A172 (cell line): ENCODE measurements at regions not wholly inside any gene's neighbourhood (a gene's known extent, or its start where the extent isn't known, plus 50 kb on each side); places are given as distances from the start of the nearest gene placed in this dataset.
"Not testable (repeated sequence)": the region's sequence is repeated elsewhere in the genome, so short reads cannot be mapped to it uniquely, and the experiment has no call there.

Experiments used
- DNase-seq: peaks from one replicate; pipeline ENCODE4 v3.0.0-alpha.2; 2015; ENCODE audit warnings: low spot score

- not testable (repeated sequence) for DNase-seq
Measured at GRCh38 chr13:73805326-73805958, 328.8 kb downstream of the KLF12 start.

DNA sequence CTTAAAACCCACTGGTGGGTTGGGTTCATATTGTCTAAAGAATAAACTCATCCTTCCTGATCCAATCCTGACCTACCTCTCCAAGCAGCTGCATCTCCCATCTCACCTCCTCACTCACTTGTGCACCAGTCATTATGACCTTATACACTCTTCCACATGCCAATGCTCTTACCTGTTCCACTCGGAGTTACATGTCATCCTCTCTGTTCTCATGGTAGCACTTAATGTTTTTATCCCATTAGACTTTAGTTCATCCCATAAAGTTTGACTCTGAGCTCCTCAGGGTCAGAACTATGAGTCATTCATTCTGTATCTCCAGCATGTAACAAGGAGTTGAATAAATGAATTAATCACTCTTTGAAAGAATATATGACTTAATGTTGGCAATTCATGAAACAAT lies 330.2 kb downstream of the KLF12 start:
- no peak for DNase-seq

DNA sequence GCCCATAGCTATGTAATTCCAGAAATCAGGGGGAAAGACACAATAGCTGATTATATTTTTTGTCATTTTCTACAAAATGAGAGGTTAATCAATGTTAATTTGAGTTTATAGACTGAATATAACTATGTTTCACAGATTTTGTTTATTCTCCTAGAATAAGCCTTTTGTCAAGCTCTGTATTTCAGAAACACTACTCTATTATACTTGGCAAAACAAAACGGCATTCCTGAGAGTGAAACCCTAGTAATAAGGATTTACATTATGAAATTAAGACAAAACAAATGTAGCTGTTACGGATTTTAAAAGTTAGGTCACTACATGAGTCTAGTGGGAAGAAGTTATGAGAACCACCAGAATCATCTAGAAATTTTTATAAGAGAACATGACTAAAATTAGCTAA lies 334.2 kb downstream of the KLF12 start:
- DNase-seq = no peak

DNA sequence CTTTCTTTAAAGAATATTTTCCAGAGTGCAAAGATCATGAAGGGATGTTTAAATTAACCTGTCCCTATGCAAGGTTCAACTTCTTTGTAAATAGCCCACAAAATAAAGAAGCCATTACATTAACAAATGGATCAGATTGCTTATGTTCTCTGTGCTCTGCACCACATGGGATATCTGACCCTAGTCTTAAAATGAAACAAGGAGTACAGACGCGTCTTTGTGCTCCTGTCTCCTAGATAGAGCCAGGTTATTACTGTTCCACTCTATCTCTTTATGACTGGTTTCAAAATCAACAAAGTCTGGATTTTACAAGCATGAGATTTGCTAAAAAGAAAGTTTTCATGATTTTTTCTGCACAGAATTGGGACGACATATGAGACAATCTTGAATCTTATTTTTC lies 339.4 kb downstream of the KLF12 start:
- no peak for DNase-seq

DNA sequence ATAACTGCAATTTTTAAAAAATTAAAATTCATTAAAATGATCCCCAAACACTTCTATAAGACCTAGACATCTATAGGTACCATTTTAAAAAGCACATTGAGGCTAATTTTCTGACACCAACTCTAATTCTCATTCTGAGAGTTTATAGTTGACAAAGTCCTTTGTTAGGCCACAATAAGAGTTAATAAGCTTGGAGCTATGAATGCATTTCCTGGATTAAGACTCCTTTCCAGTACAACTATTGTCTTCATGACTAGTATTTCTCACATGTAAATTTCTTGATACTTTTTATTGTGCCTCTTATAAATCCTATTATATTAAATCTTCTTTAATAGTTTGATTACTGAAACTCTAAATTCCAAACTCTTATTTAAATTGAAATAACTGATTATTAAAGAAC lies 340.8 kb downstream of the KLF12 start:
- DNase-seq = no peak

DNA sequence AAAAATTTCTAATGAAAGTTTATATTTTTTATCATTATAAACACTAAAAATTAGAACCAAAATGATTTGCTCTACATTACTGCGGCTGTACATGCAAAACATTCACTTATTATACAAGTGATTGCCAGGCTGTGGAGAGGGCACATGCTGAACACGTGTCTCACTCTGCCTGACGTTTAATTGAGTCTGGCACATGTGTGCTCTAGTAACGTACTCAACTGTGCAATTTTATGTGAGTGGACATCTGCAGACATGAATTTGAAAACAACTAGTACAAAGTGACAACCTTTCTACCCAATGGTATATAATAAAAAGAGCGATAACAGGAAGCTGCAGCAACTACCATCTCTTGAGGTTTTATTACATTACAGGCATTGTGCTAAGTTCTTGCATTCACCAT lies 341.4 kb downstream of the KLF12 start:
- no peak for DNase-seq

- no peak for DNase-seq
Measured at GRCh38 chr13:73782450-73783449, 351.5 kb downstream of the KLF12 start.

- no peak for DNase-seq
Measured at GRCh38 chr13:73781384-73781783, 352.8 kb downstream of the KLF12 start.

DNA sequence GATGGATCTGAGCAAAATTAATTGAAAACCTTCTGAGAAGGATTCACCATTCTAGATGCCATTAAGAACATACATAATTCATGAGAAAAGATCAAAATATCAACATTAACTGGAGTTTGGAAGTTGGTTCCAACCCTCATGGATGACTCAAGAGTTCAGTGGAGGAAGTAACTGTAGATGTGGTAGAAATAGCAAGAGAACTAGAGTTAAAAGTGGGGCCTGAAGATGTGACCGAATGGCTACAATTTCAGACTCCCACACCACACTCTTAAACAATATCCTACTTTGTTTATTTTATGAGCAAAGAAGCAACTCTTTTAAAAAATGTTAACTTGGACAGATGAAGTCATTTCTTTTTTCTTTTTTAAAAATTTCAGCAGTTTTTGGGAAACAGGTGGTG lies 354.3 kb downstream of the KLF12 start:
- no peak for DNase-seq

- no peak for DNase-seq
Measured at GRCh38 chr13:73778242-73778864, 355.9 kb downstream of the KLF12 start.

GRCh38 chr13:73777134-73777533 lies 357.1 kb downstream of the KLF12 start:
- no peak for DNase-seq

GRCh38 chr13:73776151-73776785 lies 357.9 kb downstream of the KLF12 start:
- DNase-seq = no peak

GRCh38 chr13:73773168-73773549 lies 361.0 kb downstream of the KLF12 start:
- no peak for DNase-seq

GRCh38 chr13:73772449-73773167 lies 361.6 kb downstream of the KLF12 start:
- DNase-seq = no peak

DNA sequence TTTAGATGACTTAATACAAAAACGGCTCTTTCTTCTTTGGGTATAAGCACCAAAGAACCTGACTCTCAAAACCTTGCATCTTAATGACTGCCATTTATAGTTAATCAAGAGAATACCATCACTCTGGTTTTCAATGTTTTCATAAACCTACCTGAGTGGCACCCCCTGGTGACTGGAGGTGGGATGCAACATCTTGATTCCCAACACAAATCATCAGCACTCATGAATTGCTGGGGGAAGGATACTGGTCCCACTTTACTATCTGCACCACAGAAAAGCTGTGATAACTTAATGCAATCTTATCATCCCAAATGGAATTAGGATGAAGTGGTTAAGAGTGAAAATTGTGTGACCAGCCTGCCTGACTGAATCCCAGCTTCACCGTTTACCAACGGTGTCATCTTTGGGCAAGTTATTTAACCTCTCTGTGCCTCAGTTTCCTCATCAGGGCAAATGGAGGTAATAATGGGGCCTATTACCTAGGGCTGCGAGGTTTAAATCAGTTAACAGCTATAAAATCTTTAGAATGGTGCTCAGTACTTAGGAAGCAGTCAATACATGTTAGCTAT lies 366.4 kb downstream of the KLF12 start:
- DNase-seq = no peak

- no peak for DNase-seq
Measured at GRCh38 chr13:73767191-73767741, 366.9 kb downstream of the KLF12 start.

DNA sequence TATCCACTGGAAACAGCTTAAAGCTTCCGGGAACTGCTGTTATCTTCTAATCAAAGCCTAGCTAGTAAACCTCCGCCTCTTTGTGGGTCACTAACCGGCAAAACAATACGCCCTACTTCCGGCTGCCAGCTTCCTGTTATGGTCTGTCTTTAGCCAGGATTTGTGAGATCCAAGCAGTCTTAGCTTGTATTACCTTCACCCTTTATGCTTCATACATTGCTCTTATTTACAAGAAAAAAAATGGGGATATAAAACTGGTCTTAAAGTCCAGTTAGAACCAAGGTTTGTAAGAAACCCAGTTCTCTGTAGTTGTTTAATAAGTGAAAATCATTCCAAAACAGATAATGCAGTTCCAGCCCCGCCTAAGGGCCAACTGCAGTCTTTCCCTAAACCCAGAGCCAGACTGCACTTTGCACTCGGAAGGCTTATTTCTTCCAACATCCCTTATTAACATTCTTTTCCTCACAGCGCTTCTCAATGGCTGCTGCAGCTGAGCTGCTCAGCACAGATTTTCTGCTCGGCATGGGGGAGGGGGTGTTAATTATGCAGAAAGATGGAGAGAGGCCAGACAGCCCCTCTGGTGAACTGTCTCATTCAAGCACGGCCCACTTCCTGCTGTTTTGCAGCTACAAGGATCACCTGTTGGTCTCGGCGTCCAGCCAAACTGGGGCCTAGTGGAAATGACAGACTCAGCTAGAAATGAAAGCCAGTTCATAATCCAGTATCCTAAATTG lies 368.4 kb downstream of the KLF12 start:
- DNase-seq = peak; percentile 60

DNA sequence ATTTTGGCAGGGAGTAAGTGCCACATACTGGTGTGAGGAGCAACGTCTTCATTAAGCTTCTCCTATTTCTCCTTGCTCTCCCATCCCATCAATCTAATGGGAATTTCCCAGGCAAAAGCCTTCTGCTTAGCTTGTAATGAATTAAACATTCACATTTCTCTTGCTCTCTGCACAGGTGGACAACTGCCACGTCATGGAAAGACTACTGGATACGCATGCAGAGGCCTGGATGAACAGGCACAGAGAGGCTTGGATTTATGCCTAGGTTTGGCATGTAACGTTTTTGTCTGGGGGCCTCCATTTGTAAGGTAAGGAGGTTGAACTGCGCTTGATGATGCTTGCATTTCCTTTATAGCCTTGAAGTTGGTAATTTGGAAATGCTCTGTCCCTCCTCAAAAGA lies 374.8 kb downstream of the KLF12 start:
- no peak for DNase-seq

DNA sequence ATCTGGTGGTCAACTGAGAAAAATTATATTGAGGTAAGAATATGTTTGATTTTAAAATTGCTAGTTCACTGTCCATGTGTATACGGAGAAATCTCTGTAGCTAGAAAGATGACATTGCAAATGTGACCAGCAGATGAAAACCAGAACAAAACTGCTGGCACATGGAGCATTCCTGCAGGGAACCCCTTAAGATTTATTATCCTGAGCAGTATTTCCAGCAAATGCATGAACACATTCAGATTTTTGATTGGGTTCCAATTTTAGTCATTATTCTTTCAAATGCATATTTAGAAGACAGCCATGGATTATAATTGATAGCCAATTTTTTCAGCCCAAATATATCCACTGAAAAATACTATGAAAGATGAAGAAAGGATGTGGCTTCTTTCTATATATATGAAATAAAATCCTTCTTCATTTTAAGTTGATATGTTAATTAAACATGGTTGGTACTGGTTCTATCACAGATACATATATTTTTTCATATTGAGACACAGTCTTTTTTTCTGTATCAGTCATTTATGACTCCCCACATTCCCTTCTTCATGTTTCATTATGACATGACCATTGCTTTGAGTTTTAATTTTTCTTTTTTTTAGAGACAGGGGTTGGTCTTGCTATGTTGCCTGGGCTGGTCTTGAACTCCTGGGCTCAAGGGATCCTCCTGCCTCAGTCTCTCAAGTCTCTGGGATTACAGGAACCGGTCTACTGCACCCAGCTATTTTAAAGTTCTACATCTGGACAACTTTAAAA lies 376.5 kb downstream of the KLF12 start:
- DNase-seq = no peak
